ENCODE measurements at regions not wholly inside any gene's neighbourhood (a gene's known extent, or its start where the extent isn't known, plus 50 kb on each side); places are given as distances from the start of the nearest gene placed in this dataset.

DNA sequence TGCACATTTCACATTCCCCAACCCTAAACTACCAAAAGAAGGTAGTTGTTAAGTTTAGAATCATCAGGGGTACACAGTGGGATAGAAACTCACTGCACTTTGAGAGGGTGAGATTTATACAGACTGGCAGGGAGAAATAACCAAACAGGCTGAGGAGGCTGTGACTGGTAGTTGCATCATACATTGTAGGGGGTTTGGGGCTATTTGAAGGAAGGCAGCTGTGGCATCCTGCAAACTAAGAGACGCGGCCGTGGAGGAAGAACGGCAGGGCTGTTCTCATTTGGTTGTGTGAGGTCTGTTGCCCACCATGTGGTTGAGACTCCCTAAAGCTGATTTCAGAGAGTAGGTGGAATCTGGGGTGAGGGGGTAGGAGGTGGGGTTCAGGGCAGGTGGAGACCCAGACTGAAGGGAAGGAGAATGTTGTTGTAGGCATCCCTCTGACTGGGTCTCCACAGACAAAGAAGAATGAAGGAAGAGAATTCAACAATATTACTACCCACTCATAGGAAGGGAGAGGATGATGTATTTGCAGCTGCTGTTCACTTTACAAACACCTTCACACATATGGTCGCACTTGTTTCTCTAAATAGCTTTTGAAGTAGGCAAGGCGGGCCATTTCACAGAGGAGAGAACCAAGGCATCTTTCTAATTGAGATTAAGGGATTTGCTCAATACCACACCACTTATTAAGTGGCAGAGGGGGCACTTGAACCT lies 170.9 kb upstream of the SIX2 start:
- TF ChIP-seq, protein P1, sequence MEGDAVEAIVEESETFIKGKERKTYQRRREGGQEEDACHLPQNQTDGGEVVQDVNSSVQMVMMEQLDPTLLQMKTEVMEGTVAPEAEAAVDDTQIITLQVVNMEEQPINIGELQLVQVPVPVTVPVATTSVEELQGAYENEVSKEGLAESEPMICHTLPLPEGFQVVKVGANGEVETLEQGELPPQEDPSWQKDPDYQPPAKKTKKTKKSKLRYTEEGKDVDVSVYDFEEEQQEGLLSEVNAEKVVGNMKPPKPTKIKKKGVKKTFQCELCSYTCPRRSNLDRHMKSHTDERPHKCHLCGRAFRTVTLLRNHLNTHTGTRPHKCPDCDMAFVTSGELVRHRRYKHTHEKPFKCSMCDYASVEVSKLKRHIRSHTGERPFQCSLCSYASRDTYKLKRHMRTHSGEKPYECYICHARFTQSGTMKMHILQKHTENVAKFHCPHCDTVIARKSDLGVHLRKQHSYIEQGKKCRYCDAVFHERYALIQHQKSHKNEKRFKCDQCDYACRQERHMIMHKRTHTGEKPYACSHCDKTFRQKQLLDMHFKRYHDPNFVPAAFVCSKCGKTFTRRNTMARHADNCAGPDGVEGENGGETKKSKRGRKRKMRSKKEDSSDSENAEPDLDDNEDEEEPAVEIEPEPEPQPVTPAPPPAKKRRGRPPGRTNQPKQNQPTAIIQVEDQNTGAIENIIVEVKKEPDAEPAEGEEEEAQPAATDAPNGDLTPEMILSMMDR (IDR thresholded peaks at IDR 0.05; ENCODE audit: low read length): no peak
- no peak for TF ChIP-seq EZH2 (optimal IDR thresholded peaks at IDR 0.05; ENCODE audit: low read depth, low read length)
